GM12865 (cell line): ENCODE measurements at regions not wholly inside any gene's neighbourhood (a gene's known extent, or its start where the extent isn't known, plus 50 kb on each side); places are given as distances from the start of the nearest gene placed in this dataset.

Source experiments
- DNase-seq: peaks from one replicate; pipeline ENCODE4 v3.0.0; 2010; ENCODE audit warnings: low read depth
- H3K4me3 ChIP-seq: 2 replicates; pipeline ENCODE4 v1.5.1; 2011; ENCODE audit warnings: mild to moderate bottlenecking, low read depth, low read length, control low read depth
- TF ChIP-seq, protein P1 (sequence below): IDR thresholded peaks from 2 replicates; pipeline ENCODE4 v1.5.1; 2011; ENCODE audit warnings: low read length, control low read depth, low read depth, inconsistent platforms; ENCODE audit not compliant: insufficient read depth; ENCODE audit errors: missing control alignments

DNA sequence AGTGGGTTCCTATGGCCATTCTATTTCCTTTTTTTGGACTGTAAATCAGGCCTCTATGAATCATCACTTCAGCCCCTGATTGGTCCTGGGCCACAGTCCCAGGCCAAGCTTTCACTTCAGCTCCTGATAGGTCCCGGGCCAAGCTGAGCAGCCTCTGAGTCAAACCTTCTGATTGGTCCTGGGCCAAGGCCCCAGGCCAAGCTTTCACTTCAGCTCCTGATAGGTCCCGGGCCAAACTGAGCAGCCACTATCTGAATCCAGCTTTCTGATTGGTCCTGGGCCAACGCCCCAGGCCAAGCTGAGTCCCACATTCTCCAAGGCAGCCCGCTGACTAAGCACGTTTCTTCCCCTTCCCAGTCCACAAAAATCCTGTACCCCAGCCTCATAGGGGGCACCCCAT lies 1972.9 kb upstream of the ACO1 start:
- TF ChIP-seq, protein P1, sequence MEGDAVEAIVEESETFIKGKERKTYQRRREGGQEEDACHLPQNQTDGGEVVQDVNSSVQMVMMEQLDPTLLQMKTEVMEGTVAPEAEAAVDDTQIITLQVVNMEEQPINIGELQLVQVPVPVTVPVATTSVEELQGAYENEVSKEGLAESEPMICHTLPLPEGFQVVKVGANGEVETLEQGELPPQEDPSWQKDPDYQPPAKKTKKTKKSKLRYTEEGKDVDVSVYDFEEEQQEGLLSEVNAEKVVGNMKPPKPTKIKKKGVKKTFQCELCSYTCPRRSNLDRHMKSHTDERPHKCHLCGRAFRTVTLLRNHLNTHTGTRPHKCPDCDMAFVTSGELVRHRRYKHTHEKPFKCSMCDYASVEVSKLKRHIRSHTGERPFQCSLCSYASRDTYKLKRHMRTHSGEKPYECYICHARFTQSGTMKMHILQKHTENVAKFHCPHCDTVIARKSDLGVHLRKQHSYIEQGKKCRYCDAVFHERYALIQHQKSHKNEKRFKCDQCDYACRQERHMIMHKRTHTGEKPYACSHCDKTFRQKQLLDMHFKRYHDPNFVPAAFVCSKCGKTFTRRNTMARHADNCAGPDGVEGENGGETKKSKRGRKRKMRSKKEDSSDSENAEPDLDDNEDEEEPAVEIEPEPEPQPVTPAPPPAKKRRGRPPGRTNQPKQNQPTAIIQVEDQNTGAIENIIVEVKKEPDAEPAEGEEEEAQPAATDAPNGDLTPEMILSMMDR, result no peak
- DNase-seq, result no peak
- H3K4me3 ChIP-seq, result no peak overlapping the region

DNA sequence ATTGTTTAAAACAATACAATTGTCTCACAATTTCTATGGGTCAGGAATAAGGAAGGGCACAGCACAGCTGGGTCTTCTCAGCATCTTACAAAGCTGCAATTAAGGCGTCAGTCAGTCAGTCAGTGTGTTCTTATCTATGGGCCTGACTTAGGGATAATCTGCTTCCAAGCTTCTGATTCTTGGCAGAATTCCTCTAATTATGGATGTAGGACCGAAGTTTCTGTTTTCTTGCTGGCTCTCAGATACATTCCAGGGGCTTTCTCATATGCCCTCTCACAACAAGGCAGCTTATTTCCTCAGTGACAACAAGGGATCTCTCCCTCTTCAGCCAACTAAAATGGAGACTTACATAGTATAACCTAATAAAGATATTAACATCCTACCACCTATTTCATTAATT lies 1925.3 kb upstream of the ACO1 start:
- TF ChIP-seq, protein P1, result no peak
- no peak for DNase-seq
- no peak overlapping the region for H3K4me3 ChIP-seq

DNA sequence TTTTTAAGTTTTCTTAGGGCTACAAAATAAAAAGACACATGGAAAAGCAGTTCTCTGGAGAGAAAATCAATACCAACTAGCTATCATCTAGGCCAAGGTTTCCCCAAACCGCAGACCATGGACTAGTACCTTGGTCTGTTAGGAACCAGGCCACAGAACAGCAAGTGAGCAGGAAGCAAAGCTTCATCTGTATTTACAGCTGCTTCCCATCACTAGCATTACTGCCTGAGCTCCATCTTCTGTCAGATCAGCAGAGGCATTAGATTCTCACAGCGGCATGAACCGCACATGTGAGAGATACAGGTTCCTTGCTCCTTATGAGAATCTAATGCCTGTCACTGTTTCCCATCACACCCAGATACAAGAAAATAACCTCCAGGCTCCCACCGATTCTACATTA lies 1907.6 kb upstream of the ACO1 start:
- no peak overlapping the region for H3K4me3 ChIP-seq
- DNase-seq, result no peak
- TF ChIP-seq, protein P1, result no peak

DNA sequence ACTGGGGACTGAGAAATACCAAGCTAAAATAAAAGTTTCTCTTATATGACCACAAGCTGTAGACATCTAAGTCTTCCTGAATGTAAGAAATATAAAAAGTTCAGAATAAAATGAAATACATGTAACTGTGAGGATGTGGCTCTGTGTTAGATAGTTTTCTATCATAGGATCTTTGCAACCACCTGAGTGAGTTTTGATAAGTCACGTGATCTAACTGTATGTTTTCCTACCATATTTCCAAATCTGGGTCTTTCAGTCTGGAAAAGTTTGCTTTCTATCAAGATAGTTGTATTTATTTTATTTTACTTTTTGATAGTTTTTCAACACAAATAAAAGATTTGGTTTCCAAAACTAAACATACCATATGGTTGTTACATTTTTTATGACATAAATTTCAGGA lies 1905.8 kb upstream of the ACO1 start:
- TF ChIP-seq, protein P1, result no peak
- no peak overlapping the region for H3K4me3 ChIP-seq
- no peak for DNase-seq

DNA sequence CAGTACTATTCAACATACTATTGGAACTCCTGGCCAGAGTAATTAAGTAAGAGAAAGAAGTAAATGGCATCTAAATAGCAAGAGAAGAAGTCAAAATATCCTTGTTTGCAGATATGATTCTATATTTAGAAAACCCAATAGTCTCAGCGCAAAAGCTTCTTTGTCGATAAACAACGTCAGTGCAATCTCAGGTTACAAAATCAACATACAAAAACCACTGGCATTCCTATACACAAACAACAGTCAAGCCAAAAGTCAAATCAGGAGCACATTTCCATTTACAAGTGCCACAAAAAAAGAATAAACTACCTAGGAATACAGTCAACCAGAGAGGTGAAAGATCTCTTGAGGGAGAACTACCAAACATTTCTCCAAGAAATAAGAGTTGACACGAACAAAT lies 1901.9 kb upstream of the ACO1 start:
- H3K4me3 ChIP-seq, result no peak overlapping the region
- TF ChIP-seq, protein P1, result no peak
- no peak for DNase-seq

DNA sequence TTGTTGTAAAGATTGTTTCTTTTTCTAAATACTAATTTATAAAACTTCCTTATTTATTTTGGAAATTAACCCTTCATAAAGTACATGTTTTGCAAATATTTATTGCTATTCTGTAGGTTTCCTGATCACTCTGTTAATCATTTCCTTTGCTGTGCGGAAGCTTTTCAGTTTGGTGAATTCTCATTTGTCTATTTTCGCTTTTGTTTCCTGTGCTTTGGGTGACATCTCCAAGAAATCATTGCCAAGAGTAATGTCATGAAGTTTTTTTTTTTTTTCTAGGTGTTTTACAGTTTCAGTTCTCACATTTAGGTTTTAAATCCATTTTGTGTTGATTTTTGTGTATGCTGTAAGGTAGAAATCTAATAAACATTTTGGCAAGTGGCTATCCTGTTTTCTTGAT lies 1899.8 kb upstream of the ACO1 start:
- DNase-seq, result no peak
- TF ChIP-seq, protein P1, result no peak
- no peak overlapping the region for H3K4me3 ChIP-seq

DNA sequence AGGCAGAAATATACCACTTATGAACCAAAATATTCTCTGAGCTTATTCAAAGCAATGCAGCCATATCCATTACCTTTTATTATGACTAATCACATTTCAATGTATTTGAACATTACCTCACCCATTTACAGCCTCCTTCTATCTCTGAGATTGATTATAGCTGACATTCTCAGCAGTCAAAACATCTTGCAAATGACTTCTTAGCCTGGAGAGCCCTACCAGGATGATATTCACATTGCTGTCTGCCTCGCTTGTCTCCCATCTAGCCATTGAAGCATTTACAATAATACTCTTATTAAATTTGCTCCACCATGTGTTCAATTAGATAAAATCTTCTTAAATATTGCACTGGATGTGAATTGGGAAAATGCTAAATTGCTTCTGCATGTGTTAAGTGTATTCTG lies 1879.9 kb upstream of the ACO1 start:
- TF ChIP-seq, protein P1, result no peak
- no peak for DNase-seq
- no peak overlapping the region for H3K4me3 ChIP-seq
